ENCODE measurements at regions not wholly inside any gene's neighbourhood (a gene's known extent, or its start where the extent isn't known, plus 50 kb on each side); places are given as distances from the start of the nearest gene placed in this dataset.
"Not testable (repeated sequence)": the region's sequence is repeated elsewhere in the genome, so short reads cannot be mapped to it uniquely, and the experiment has no call there.

DNA sequence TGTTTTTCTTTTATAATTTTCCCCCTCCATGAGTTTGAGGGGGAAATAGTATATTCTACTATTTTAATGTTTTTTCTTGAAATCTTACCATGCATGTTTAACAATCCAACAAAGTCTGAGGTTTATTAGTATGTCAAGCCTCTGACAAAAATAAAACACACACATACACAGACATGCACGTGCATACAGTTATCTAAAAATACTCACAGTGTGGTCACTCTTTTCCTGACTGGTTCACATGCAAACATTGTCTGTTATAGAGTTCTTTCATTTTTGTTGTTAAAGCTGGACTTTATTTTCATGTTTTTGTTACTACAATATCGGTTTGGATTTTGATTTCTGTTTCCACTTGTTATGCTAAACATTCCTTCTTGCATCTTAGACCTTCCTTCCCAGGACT lies 236.6 kb downstream of the MFSD1 start:
- TF ChIP-seq, protein P1, sequence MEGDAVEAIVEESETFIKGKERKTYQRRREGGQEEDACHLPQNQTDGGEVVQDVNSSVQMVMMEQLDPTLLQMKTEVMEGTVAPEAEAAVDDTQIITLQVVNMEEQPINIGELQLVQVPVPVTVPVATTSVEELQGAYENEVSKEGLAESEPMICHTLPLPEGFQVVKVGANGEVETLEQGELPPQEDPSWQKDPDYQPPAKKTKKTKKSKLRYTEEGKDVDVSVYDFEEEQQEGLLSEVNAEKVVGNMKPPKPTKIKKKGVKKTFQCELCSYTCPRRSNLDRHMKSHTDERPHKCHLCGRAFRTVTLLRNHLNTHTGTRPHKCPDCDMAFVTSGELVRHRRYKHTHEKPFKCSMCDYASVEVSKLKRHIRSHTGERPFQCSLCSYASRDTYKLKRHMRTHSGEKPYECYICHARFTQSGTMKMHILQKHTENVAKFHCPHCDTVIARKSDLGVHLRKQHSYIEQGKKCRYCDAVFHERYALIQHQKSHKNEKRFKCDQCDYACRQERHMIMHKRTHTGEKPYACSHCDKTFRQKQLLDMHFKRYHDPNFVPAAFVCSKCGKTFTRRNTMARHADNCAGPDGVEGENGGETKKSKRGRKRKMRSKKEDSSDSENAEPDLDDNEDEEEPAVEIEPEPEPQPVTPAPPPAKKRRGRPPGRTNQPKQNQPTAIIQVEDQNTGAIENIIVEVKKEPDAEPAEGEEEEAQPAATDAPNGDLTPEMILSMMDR (IDR thresholded peaks at IDR 0.05; ENCODE audit: insufficient read depth, low read length, missing control alignments), result no peak
- H3K4me3 ChIP-seq (ENCODE audit: low read depth, low read length), result no peak overlapping the region
- ChIA-PET CTCF (no interaction called here), POLR2A (no interaction called here)
- DNase-seq (ENCODE audit: low read depth, low spot score), result no peak

DNA sequence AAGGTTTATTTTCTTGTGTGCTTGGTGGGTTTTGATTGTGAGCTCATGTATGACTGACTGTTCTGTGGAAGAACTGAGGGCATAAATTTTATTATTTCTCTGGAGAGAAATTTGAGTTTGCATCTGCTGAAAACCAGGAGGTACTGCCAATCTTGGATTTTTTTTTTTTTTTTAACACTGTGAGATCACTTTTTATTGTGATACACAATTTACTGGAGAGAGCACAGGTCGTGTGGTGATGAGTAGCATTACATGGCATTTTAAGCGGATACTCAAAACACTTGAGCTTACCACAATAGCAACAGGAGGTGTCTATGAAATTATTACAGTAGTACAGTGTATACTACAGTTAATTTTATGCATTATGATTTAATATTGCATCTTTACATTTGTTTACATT lies 237.4 kb downstream of the MFSD1 start:
- no peak overlapping the region for H3K4me3 ChIP-seq (ENCODE audit: low read depth, low read length)
- TF ChIP-seq, protein P1 (IDR thresholded peaks at IDR 0.05; ENCODE audit: insufficient read depth, low read length, missing control alignments), result no peak
- POLR2A ChIA-PET, result no interaction called here
- DNase-seq (ENCODE audit: low read depth, low spot score), result no peak
- CTCF ChIA-PET, result no interaction called here

DNA sequence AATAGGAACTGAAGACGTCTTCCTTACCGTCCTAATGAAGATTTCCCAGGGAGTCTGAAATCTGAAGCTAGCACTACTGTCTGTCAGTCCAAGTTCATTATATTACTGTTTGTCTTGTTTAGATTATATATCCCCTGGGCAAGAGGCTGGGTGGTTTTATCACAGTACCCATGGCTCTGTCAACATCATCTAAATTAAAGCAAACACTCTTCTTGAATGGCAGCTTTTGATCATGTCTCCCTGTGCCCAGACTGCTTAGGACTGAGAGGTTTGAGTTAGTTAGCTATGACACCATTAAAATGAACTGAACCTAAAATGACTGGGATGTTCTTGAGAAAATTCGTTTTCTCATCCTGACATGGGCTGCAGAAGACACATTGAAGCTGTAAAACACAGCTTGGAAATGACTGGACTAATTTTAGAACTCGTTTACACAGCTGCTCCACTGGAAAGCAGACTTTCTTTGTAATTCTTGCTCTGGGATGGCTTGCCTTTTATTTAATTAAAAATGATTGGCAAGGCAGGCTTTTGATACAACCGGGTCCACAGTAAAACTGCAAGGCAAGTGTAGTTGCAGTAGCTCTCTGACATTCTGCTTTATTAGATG lies 243.5 kb downstream of the MFSD1 start:
- DNase-seq (ENCODE audit: low read depth, low spot score), result no peak
- TF ChIP-seq, protein P1 (IDR thresholded peaks at IDR 0.05; ENCODE audit: insufficient read depth, low read length, missing control alignments), result no peak
- no peak overlapping the region for H3K4me3 ChIP-seq (ENCODE audit: low read depth, low read length)
- ChIA-PET CTCF (no interaction called here), POLR2A (no interaction called here)

DNA sequence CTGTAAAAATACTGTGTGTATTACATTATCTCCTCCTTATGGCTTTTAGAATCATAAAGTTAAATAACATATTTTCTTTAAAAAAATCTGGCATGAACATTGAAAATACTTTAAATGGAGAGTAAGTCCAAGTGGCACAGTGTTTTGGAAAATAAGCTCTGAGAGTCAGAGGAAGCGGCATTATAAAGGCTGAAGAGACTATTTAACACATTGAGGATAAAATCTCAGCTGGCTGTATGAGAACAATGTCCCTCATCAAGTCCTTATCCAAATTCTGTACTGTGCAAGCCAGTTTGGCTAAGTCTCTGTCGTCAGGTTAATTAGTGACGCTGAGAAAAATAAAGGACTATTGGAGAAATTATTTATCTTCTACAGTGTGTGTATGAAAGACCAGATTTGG lies 245.5 kb downstream of the MFSD1 start:
- DNase-seq (ENCODE audit: low read depth, low spot score), result no peak
- ChIA-PET CTCF (no interaction called here), POLR2A (no interaction called here)
- TF ChIP-seq, protein P1 (IDR thresholded peaks at IDR 0.05; ENCODE audit: insufficient read depth, low read length, missing control alignments), result no peak
- H3K4me3 ChIP-seq (ENCODE audit: low read depth, low read length), result no peak overlapping the region

DNA sequence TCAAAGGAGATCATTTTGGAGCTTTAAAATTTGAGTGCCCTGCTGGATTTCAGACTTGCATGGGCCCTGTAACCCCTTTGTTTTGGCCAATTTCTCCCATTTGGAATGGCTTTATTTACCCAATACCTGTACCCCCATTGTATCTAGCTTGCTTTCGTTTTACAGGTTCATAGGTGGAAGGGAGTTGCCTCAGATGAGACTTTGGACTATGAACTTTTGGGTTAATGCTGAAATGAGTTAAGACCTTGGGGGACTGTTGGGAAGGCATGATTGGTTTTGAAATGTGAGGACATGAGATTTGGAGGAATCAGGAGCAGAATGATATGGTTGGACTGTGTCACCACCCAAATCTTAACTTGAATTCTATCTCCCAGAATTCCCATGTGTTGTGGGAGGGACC lies 250.6 kb downstream of the MFSD1 start:
- CTCF ChIA-PET; DNase-seq (ENCODE audit: low read depth, low spot score); H3K4me3 ChIP-seq (ENCODE audit: low read depth, low read length); POLR2A ChIA-PET: not testable (repeated sequence)

DNA sequence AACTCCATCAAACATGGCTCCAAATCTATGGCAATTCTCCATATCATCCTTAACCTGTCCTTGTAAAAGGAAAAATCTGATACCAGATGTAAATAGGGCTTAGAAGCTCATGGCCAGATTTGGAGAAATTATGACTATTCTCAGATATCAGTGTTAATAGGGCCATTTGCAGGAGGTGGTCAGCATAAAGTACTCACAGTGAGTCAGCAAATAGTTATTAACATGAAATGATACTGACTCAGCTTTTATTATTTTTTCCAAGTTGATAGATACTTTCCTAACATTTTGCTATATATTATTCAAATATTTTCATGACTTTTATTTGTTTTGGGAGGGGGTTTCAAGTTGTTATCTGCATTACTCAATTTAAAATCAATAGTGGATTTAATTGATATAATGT lies 255.8 kb downstream of the MFSD1 start:
- no peak overlapping the region for H3K4me3 ChIP-seq (ENCODE audit: low read depth, low read length)
- CTCF ChIA-PET, result no interaction called here

DNA sequence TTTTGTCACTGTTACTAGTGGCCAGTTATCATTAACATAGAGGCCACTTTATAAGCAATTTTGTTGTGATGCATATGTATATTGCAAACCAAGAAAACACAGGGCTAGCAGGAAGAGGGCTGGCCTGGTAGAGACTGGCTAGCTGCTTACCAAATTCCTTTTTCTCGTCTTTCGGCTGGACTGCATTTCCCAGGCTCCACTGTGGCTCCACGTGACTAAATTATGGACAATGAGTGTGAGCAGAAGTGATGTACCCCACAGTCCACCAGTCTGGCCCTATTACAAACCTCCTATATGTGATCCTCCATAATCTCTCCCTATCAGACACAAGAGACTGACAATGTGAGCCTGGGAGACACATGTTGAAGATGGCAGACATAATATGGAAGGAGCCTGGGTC lies 257.0 kb downstream of the MFSD1 start:
- DNase-seq (ENCODE audit: low read depth, low spot score), result no peak
- POLR2A ChIA-PET, result no interaction called here
- CTCF ChIA-PET, result no interaction called here
- H3K4me3 ChIP-seq (ENCODE audit: low read depth, low read length), result no peak overlapping the region
- TF ChIP-seq, protein P1 (IDR thresholded peaks at IDR 0.05; ENCODE audit: insufficient read depth, low read length, missing control alignments), result no peak

More for the DNA sequence above, 255.8 kb downstream of the MFSD1 start:
- TF ChIP-seq, protein P1 (IDR thresholded peaks at IDR 0.05; ENCODE audit: insufficient read depth, low read length, missing control alignments), result no peak
- POLR2A ChIA-PET, result no interaction called here
- no peak for DNase-seq (ENCODE audit: low read depth, low spot score)

All from AG04449 (cell line).